Left lung (tissue), 4 donors: ENCODE measurements at regions not wholly inside any gene's neighbourhood (a gene's known extent, or its start where the extent isn't known, plus 50 kb on each side); places are given as distances from the start of the nearest gene placed in this dataset.
"Not testable (repeated sequence)": the region's sequence is repeated elsewhere in the genome, so short reads cannot be mapped to it uniquely, and the experiment has no call there.

Source experiments
- ATAC-seq: fragments of 200-7000 bp; cut with Tn5 transposase; one replicate; pipeline ENCODE4 v1.9.1; 2020; ENCODE audit warnings: moderate library complexity
- DNase-seq, 4 donors: peaks; one replicate each; pipeline ENCODE4 v3.0.0-alpha.2; 2013 to 2020
- H3K27ac ChIP-seq, 2 donors: fragments of 200-600 bp; sonication (generic) in 1 of 2; one replicate each; pipeline versions ENCODE4 v1.5.0 to v1.8.0; 2020 to 2021
- H3K27me3 ChIP-seq, 2 donors: fragments of 200-600 bp; sonication (generic) in 1 of 2; one replicate each; pipeline versions ENCODE4 v1.5.0 to v1.8.0; 2020 to 2021
- H3K36me3 ChIP-seq, 2 donors: fragments of 200-600 bp; sonication (generic) in 1 of 2; one replicate each; pipeline versions ENCODE4 v1.5.0 to v1.8.0; 2020 to 2021
- H3K4me1 ChIP-seq, 2 donors: fragments of 200-600 bp; one replicate each; pipeline ENCODE4 v1.8.0; 2021
- H3K4me3 ChIP-seq, 2 donors: fragments of 200-600 bp; sonication (generic) in 1 of 2; one replicate each; pipeline versions ENCODE4 v1.5.0 to v1.8.0; 2020 to 2021; ENCODE audit warnings: mild to moderate bottlenecking in 1 of 2
- H3K9me3 ChIP-seq, 2 donors: fragments of 200-600 bp; sonication (generic) in 1 of 2; one replicate each; pipeline versions ENCODE4 v1.5.0 to v1.8.0; 2020 to 2021
- intact Hi-C, 2 donors: fragments of 100-400 bp; cut with DNase I; formaldehyde crosslinking; loops; one replicate each; pipeline versions ENCODE4 v1.11.2 to v1.14.2; 2022
- TF ChIP-seq, protein P1 (sequence below), 2 donors: fragments of 200-600 bp; sonication (generic) in 1 of 2; IDR thresholded peaks; one replicate each; pipeline versions ENCODE4 v1.5.0 to v1.8.0; 2021; ENCODE audit warnings: antibody characterized with exemption in 2 of 2
- donor health status: DM: no; HTN: yes; CAD: no.
- donor health status: DM: no; HTN: no; CAD: no.

DNA sequence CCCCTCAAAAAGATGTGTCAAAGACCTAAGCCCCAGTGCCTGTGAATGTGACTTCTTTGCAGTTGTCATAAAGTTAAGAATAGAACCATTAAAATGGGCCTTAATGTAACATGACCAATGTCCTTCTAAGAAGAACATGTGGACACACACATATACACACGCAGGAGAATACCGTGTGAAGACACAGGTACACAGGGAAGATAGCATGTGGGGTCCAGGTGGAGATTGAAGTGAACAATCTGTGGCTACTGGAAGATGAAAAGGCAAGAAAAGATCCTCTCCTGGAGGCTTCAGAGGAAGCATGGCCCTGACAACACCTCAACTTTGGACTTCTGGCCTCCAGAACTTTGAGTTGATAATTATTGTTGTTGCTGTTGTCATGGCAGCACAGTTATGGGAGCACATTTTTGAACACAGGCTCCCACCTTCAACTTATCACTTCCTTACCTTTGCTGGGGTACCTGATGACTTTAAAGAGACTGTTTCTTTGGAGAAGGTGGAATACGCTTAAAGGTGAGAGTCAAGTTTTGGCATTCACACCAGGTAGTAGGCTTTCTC is 123.5 kb upstream of the ADCY2 start:
- no peak for DNase-seq
- no peak for ATAC-seq
- H3K27ac ChIP-seq, result no peak overlapping the region
- peaks cover 0 to 2% of the 10 kb centered on the region in 2 donors for H3K9me3 ChIP-seq
- H3K4me3 ChIP-seq, result no peak overlapping the region
- no peaks in the 10 kb centered on the region for H3K27me3 ChIP-seq
- no peaks in the 10 kb centered on the region for H3K4me1 ChIP-seq
- TF ChIP-seq, protein P1, sequence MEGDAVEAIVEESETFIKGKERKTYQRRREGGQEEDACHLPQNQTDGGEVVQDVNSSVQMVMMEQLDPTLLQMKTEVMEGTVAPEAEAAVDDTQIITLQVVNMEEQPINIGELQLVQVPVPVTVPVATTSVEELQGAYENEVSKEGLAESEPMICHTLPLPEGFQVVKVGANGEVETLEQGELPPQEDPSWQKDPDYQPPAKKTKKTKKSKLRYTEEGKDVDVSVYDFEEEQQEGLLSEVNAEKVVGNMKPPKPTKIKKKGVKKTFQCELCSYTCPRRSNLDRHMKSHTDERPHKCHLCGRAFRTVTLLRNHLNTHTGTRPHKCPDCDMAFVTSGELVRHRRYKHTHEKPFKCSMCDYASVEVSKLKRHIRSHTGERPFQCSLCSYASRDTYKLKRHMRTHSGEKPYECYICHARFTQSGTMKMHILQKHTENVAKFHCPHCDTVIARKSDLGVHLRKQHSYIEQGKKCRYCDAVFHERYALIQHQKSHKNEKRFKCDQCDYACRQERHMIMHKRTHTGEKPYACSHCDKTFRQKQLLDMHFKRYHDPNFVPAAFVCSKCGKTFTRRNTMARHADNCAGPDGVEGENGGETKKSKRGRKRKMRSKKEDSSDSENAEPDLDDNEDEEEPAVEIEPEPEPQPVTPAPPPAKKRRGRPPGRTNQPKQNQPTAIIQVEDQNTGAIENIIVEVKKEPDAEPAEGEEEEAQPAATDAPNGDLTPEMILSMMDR (IDR thresholded peaks at IDR 0.05), result no peak
- intact Hi-C loops, result no loop called here
- no peaks in the 10 kb centered on the region for H3K36me3 ChIP-seq

DNA sequence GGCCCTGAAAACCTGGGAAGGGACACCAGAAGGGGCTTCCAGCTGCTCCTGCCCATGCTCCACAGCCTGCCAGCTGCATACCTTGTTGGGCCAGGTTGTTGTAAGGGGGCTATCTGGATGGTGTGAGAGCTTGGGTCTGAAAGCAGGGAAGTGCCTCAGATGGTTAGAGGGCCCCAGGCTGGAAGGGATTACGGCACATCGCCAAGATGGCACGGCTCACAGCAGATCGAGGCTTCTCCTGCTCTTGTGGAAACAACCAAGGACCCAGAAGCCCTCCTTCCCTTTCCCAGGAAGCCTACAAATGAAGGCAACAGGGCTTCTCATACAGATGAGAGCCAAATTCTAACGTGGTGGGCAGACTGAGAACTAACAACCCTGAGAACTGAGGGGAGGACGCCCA is 121.7 kb upstream of the ADCY2 start:
- DNase-seq (no peak), ATAC-seq (no peak)
- H3K4me3 ChIP-seq, result no peak overlapping the region
- intact Hi-C loops, result no loop called here
- no peaks in the 10 kb centered on the region for H3K36me3 ChIP-seq
- peaks cover 0 to 2% of the 10 kb centered on the region in 2 donors for H3K9me3 ChIP-seq
- no peaks in the 10 kb centered on the region for H3K4me1 ChIP-seq
- TF ChIP-seq, protein P1 (IDR thresholded peaks at IDR 0.05), result no peak
- H3K27me3 ChIP-seq, result no peaks in the 10 kb centered on the region
- H3K27ac ChIP-seq, result no peak overlapping the region

DNA sequence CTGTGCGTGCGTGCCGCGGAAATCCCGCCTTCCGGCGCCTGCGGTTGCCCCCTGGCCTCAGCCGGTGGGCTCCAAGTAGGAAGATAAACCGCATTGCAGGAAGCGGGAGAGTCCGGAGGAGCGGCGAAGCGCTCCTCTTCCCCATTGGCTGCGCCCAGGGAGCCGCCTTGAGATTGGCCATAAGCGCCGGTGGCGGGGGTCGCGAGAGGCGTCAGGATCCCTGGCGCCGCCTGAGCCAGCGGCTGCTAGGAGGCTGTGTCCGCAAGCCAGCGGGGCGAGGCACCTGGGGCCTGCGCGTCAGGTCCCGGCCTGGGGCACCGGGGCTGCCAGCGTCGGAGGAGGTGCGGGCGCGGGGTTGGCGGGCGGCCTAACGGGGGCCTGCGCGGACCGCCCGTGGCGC is 106.3 kb upstream of the ADCY2 start:
- ATAC-seq, H3K4me1 ChIP-seq, H3K4me3 ChIP-seq: not testable (repeated sequence)

DNA sequence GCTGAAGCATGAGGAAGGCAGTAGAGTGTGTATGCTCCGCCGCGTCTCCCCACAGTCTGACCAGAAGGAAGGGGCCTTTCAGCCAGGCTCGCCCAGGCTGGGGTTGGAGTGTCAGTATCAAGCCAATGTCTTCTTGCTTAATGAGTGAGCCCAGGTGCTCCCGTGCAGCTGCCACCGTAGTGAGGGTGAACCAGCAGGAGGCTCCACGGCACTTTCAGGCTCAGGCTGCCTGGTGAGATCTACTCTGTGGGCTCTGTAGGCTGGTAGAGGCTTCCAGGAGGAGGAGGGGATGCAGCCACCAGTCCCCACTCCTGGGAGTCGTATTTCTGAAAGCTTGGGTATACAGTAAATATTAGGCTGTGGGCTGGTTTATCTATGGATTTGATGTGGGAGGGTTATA is 98.1 kb upstream of the ADCY2 start:
- H3K4me3 ChIP-seq, ATAC-seq, DNase-seq, H3K36me3 ChIP-seq, intact Hi-C loops, H3K4me1 ChIP-seq, H3K9me3 ChIP-seq, H3K27ac ChIP-seq, H3K27me3 ChIP-seq: not testable (repeated sequence)

More for the DNA sequence above, 106.3 kb upstream of the ADCY2 start:
- H3K36me3 ChIP-seq, H3K9me3 ChIP-seq, H3K27me3 ChIP-seq, DNase-seq, intact Hi-C loops, H3K27ac ChIP-seq: not testable (repeated sequence)

DNA sequence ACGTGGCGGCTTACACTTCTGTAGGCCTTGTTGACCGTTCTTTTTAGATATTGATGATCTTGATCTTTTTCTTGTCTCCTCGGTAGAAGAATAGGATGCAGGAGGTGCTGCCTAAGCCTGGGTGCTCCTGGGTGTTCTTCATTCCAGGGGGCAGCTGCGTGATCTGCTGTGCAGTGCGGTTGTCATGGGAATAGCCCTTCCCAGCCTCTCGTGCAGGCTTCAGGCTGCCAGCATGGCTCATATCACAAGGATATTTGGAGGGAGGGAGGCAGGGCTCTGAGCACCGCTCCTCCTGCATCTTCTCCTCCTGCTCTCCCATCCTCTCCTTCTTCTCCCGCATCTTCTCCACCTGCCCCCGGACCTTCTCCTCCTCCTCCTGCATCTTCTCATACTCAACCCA is 96.2 kb upstream of the ADCY2 start:
- H3K27me3 ChIP-seq, DNase-seq, ATAC-seq, H3K36me3 ChIP-seq, H3K27ac ChIP-seq, intact Hi-C loops, H3K4me3 ChIP-seq, H3K9me3 ChIP-seq, H3K4me1 ChIP-seq: not testable (repeated sequence)

DNA sequence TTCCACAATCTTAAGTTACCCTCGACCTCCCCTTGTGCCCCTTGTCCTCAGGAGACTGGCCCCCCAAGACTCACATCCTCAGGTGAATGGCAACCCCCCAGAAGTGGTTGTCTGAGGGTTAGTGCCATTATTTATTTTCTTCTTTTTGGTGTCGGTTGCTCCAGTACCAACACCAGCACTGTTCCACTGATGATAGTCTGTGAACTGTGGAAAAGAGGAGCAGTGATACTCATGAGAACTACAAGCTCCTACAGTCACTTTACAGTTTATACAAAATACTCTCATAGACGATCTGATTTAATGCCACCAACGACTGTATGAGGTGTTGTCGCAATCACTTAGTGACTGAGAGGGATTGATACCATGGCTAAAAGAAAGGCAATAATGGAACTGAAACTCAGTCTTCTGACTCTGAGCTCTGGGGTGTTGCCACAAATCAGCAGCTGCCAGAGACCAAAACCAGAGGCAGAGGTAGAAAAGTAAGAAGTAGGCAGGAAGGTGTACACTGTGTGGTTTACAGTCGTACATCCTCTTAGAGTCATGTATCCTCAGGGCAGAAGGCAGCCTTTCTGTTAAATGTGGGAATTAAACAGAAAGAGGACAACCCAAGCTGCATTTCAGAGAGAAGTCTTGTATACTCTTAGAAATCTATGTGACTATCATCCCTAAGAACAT is 90.8 kb upstream of the ADCY2 start:
- H3K27ac ChIP-seq, intact Hi-C loops, H3K9me3 ChIP-seq, H3K27me3 ChIP-seq, ATAC-seq, H3K4me1 ChIP-seq, H3K36me3 ChIP-seq, DNase-seq, H3K4me3 ChIP-seq: not testable (repeated sequence)

DNA sequence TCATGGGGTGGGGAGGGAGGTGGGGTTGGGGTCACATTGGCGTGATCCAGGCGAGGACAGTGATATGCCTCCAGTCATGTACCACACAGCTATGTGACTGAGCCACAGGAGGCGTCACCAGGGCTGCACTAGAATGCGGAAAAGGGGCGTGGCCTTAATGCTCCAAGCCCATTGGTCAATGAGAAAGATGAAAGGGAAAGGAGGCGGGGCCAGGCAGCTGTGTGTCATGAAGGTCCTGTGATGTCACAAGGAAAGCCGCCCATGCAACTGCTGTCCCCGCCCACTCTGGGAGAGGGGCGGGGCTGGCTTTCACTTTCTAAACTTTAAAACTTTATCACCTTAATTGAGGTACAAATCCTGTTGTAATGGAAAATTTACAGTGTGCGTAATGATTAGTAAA is 89.4 kb upstream of the ADCY2 start:
- intact Hi-C loops, H3K4me3 ChIP-seq, ATAC-seq: not testable (repeated sequence)

DNA sequence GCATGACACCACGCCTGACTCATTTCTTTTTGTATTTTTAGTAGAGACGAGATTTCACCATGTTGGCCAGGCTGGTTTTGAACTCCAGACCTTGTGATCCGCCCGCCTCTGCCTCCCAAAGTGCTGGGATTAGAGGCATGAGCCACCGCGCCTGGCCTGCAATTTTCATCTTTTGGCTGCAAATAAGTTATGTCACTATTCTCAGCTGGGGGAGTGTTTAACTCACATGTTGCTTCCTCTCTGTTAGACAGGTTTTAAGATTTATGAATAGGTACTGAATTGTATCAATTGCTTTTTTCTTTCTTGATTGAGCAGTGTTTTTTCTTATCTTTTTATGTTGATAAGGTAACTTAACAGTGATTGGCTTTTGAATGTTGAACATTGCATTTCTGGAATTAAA is 88.2 kb upstream of the ADCY2 start:
- ATAC-seq, result not testable (repeated sequence)

More for the DNA sequence above, 89.4 kb upstream of the ADCY2 start:
- H3K36me3 ChIP-seq, H3K9me3 ChIP-seq, H3K4me1 ChIP-seq, H3K27me3 ChIP-seq, H3K27ac ChIP-seq, DNase-seq: not testable (repeated sequence)

DNA sequence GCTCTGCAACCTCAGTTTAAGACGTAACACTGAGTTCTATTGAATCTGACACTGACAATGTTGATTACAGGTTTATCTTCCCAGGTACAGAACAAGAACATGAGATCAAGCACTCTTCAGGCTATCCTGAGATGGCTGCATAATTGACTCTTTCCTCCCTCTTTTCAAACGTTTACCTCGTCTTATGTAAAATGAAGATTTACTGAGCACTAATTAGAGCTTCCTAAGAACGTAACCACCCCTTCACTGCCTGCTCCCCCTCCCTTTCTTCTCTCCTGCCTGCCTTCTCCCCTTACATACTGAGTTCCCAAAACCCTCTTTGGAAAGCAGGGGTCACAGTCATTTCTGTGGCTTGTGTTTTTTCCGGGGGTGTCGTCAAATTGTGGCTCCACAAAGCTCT is 86.2 kb upstream of the ADCY2 start:
- H3K4me3 ChIP-seq, ATAC-seq, intact Hi-C loops: not testable (repeated sequence)

More for the DNA sequence above, 88.2 kb upstream of the ADCY2 start:
- DNase-seq, H3K36me3 ChIP-seq, intact Hi-C loops, H3K4me3 ChIP-seq, H3K27ac ChIP-seq, H3K27me3 ChIP-seq, H3K9me3 ChIP-seq, H3K4me1 ChIP-seq: not testable (repeated sequence)

DNA sequence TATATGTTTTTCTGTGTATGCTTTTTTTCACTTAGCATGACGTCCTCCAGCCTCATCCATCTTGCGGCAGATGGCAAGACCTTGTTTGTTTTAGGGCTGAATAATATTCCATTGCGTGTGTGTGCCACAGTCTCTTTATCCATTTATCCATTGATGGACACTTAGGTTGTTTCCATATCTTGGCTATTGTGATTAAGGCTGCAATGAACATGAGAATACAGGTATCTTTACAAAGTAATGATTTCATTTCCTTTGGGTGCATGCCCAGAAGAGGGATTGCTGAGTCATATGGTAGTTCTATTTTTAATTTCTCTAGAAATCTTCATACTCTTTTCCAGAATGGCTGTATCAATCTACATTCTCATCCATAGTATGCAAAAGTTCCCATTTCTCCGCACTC is 85.3 kb upstream of the ADCY2 start:
- H3K4me1 ChIP-seq, DNase-seq, H3K27me3 ChIP-seq, H3K36me3 ChIP-seq, H3K9me3 ChIP-seq, H3K27ac ChIP-seq, intact Hi-C loops, ATAC-seq, H3K4me3 ChIP-seq: not testable (repeated sequence)

More for the DNA sequence above, 86.2 kb upstream of the ADCY2 start:
- H3K4me1 ChIP-seq, H3K27ac ChIP-seq, H3K27me3 ChIP-seq, DNase-seq, H3K36me3 ChIP-seq, H3K9me3 ChIP-seq: not testable (repeated sequence)
